Gastrocnemius medialis (tissue), 4 donors: ENCODE measurements at regions not wholly inside any gene's neighbourhood (a gene's known extent, or its start where the extent isn't known, plus 50 kb on each side); places are given as distances from the start of the nearest gene placed in this dataset.

ENCODE experiments used
- CTCF ChIP-seq, 5 experiments: fragments of 450-650 bp in 3 of 5; fragments of 200-600 bp in 2 of 5; sonication (generic) in 2 of 5; IDR thresholded peaks in 4 of 5; conservative IDR thresholded peaks in 1 of 5; 1 replicate in 4 of 5; 2 replicates in 1 of 5; pipeline ENCODE4 v1.5.1; 2016 to 2019; ENCODE audit warnings: antibody characterized with exemption in 5 of 5, mild to moderate bottlenecking in 3 of 5, moderate library complexity in 3 of 5
- POLR2A ChIP-seq, 2 donors: fragments of 450-650 bp; IDR thresholded peaks; one replicate each; pipeline ENCODE4 v1.6.1; 2017; ENCODE audit warnings: antibody characterized with exemption in 2 of 2, mild to moderate bottlenecking in 2 of 2, moderate library complexity in 2 of 2

GRCh38 chr2:37864217-37864616 lies 60.9 kb upstream of the RMDN2 start:
- TF ChIP-seq CTCF (IDR thresholded peaks at IDR 0.05 in 4 of 5, conservative IDR thresholded peaks at IDR 0.05 in 1 of 5) (no peak), POLR2A (IDR thresholded peaks at IDR 0.05) (no peak)
